ENCODE measurements at regions not wholly inside any gene's neighbourhood (a gene's known extent, or its start where the extent isn't known, plus 50 kb on each side); places are given as distances from the start of the nearest gene placed in this dataset.

- TF ChIP-seq CTCF (IDR thresholded peaks at IDR 0.05) (no peak), POLR2A (IDR thresholded peaks at IDR 0.05) (no peak)
Measured at GRCh38 chr3:6600237-6600636, 260.7 kb upstream of the GRM7 start.
